PFSK-1 (cell line): ENCODE measurements at regions not wholly inside any gene's neighbourhood (a gene's known extent, or its start where the extent isn't known, plus 50 kb on each side); places are given as distances from the start of the nearest gene placed in this dataset.

Source experiments
- POLR2AphosphoS5 ChIP-seq: IDR thresholded peaks from 2 replicates; pipeline ENCODE4 v1.6.1; 2012; ENCODE audit warnings: low read depth, mild to moderate bottlenecking, control low read depth, low read length, moderate library complexity
- SIN3A ChIP-seq: IDR thresholded peaks from 2 replicates; pipeline ENCODE4 v1.6.1; 2012; ENCODE audit warnings: mild to moderate bottlenecking, low read length, moderate library complexity, borderline replicate concordance; ENCODE audit not compliant: insufficient read depth

DNA sequence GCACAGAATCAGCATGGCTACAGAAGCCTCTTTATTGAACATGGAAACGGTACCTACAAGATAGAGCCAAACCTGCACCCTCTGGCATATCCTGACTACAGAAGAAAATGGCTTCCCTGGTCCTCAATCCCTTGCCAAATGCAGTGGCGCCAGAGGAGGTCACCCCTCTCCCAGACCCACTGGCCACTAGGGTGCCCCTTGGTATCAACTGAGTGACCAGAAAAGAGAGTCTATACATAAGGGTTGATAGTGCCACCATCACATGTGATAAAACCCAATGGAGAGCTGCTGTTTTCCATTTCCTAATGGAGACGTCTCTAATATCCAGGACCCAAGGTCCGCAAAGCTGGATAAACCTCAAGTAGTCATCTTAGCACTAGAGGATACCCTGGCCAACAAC, 52.7 kb upstream of the ALK start:
- TF ChIP-seq SIN3A (no peak), POLR2AphosphoS5 (no peak)
